ENCODE measurements at regions not wholly inside any gene's neighbourhood (a gene's known extent, or its start where the extent isn't known, plus 50 kb on each side); places are given as distances from the start of the nearest gene placed in this dataset.
A peak's percentile ranks its signal among the peaks of the same experiment; 100 is the strongest.

DNA sequence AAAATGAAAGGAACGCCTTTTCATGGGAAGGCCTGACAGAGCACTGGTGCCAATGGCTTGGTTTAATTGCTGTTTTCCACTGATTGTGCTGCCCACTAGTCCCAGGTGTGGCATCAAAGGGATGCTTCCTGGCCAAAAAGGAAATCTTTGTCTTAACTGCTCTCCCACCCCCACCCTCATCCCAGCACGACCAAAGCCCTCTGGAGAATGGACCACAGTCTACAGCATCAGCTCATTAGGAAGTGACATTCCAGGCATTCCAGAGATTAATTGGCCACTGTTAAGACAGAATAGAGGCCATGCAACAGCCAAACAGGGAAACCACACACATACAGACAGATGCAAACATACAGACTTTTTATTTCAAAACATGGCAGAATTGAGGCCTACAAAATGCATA, 143.2 kb downstream of the LHFPL1 start:
- H2AK5ac ChIP-seq (ENCODE audit: low read depth, low read length), result peak overlapping the region; percentile 93; the same call in 1 of the 2 replicates
- H2BK120ac ChIP-seq (replicated peaks; ENCODE audit: low read depth, low read length), result peak overlapping the region; percentile 92
- H4K20me1 ChIP-seq (replicated peaks in 1 of 2; ENCODE audit: control insufficient read depth in 1 of 2, insufficient read depth in 2 of 2, low read length in 2 of 2), result no peaks in the 10 kb centered on the region
- no peak overlapping the region for H2BK15ac ChIP-seq (ENCODE audit: low read length)
- FAIRE-seq (peak; percentile 96), DNase-seq (ENCODE audit: low read depth in 1 of 2, low spot score in 2 of 2) (peak; percentile 43 to 44)
- no peaks in the 10 kb centered on the region for H3K79me2 ChIP-seq (ENCODE audit: control insufficient read depth in 1 of 2, insufficient read depth in 2 of 2, low read length in 2 of 2)
- peak overlapping the region; percentile 32 for H4K5ac ChIP-seq (ENCODE audit: insufficient read length, low read depth, low read length)
- no peaks in the 10 kb centered on the region for H3K9me3 ChIP-seq (ENCODE audit: insufficient read depth in 2 of 2, low read depth in 1 of 2, low read length in 1 of 2)
- WGBS, 2 experiments (ENCODE audit: extremely low coverage in 1 of 2, insufficient coverage in 1 of 2, insufficient read length in 1 of 2, insufficient replicate concordance in 2 of 2, low coverage in 1 of 2, low lambda C conversion rate in 2 of 2, missing lambda C conversion rate in 1 of 2), result 5% methylated on average over 2 of the region's 2 CpGs; no CpG with 5 or more reads in 1 of the 2 experiments
- no peaks in the 10 kb centered on the region for H3K79me1 ChIP-seq (ENCODE audit: low read depth, low read length)
- peaks cover 0 to 7% (median 3%) of the 10 kb centered on the region in 4 experiments; a peak in 3 of 7 replicates for H3K4me1 ChIP-seq (replicated peaks in 1 of 4; ENCODE audit: control insufficient read depth in 3 of 4, insufficient read depth in 4 of 4, low read length in 3 of 4)
- H2BK20ac ChIP-seq (ENCODE audit: low read length), result no peak overlapping the region
- peak overlapping the region; percentile 46 to 52; a peak in 3 of 4 replicates for H3K4me2 ChIP-seq (ENCODE audit: insufficient read depth in 1 of 2, low read depth in 2 of 2, low read length in 2 of 2)
- H3K23me2 ChIP-seq (ENCODE audit: low read depth, low read length), result no peaks in the 10 kb centered on the region
- no peak overlapping the region for H3K14ac ChIP-seq (ENCODE audit: insufficient read length)
- CTCF ChIA-PET (ENCODE audit: partially characterized antibody), result interaction anchor here (0.6 kb wide), 1 partner anchor 31 kb away, joined by 3 read pairs; no protein-coding TSS in a partner anchor
- H2BK5ac ChIP-seq (ENCODE audit: low read depth, low read length), result peak overlapping the region; percentile 99
- no peak overlapping the region; a peak in 1 of 7 replicates for H3K9ac ChIP-seq (replicated peaks in 1 of 4; ENCODE audit: extremely low read depth in 1 of 4, low read depth in 3 of 4, low read length in 3 of 4)
- H2BK12ac ChIP-seq (ENCODE audit: low read depth, low read length), result 0 out of 2 replicates have a peak overlapping the region, but pooled peaks have one; percentile 27
- H3K56ac ChIP-seq (replicated peaks; ENCODE audit: insufficient read length, low read depth, low read length), result peak overlapping the region; percentile 98
- H3K4ac ChIP-seq (replicated peaks; ENCODE audit: insufficient read length, low read depth, low read length), result peak overlapping the region; percentile 99
- POLR2A ChIA-PET (ENCODE audit: partially characterized antibody), result interaction anchor here (0.7 kb wide), 1 partner anchor 1309 kb away, joined by 4 read pairs; no protein-coding TSS in a partner anchor
- no peak overlapping the region for H4K8ac ChIP-seq (ENCODE audit: extremely low read depth, insufficient read depth, low read length)
- H3K4me3 ChIP-seq (ENCODE audit: extremely low read depth in 1 of 4, insufficient read depth in 2 of 4, low read depth in 3 of 4, low read length in 4 of 4), result no peak overlapping the region
- peak overlapping the region; percentile 73; the same call in 1 of the 2 replicates for H3K27ac ChIP-seq (ENCODE audit: low read depth, low read length)
- no peaks in the 10 kb centered on the region for H3K36me3 ChIP-seq (ENCODE audit: control insufficient read depth in 2 of 4, insufficient read depth in 4 of 4, low read length in 3 of 4)
- no peak overlapping the region for H3K23ac ChIP-seq (ENCODE audit: insufficient read length)
- H2AFZ ChIP-seq (ENCODE audit: low read length), result no peak overlapping the region
- peak overlapping the region; percentile 93 for H4K91ac ChIP-seq (replicated peaks; ENCODE audit: insufficient read length, low read length)
- H3K27me3 ChIP-seq (replicated peaks in 1 of 4; ENCODE audit: control insufficient read depth in 3 of 4, extremely low read depth in 1 of 4, insufficient read depth in 3 of 4, low read length in 3 of 4), result no peaks in the 10 kb centered on the region
- H3K18ac ChIP-seq (ENCODE audit: extremely low read depth, low read length), result 0 out of 2 replicates have a peak overlapping the region, but pooled peaks have one; percentile 83
- TF ChIP-seq BCL11A (IDR thresholded peaks at IDR 0.05; ENCODE audit: low read depth in 2 of 2, low read length in 2 of 2) (peak in 1 of 2 experiments; percentile 6), EZH2 (IDR thresholded peaks at IDR 0.05; ENCODE audit: low read depth, low read length, severe bottlenecking) (no peak), TCF12 (IDR thresholded peaks at IDR 0.05; ENCODE audit: low read depth, low read length) (0 out of 2 replicates have a peak, but pooled peaks have one; percentile 31), HDAC6 (IDR thresholded peaks at IDR 0.05; ENCODE audit: low read depth, low read length) (no peak), ASH2L (IDR thresholded peaks at IDR 0.05; ENCODE audit: low read length) (peak; percentile 28), RXRA (IDR thresholded peaks at IDR 0.05; ENCODE audit: insufficient read depth, low read depth, low read length) (no peak), CREB1 (IDR thresholded peaks at IDR 0.05) (no peak), CHD2 (IDR thresholded peaks at IDR 0.05; ENCODE audit: low read length) (0 out of 2 replicates have a peak, but pooled peaks have one; percentile 15), SP1 (IDR thresholded peaks at IDR 0.05; ENCODE audit: low read depth, low read length) (peak; percentile 64), FOSL1 (IDR thresholded peaks at IDR 0.05; ENCODE audit: insufficient read depth, low read depth, low read length) (no peak), JUND (IDR thresholded peaks at IDR 0.05; ENCODE audit: low read length) (no peak), TEAD4 (IDR thresholded peaks at IDR 0.05; ENCODE audit: low read depth, low read length) (peak; percentile 99), EGR1 (IDR thresholded peaks at IDR 0.05; ENCODE audit: borderline replicate concordance, low read depth, low read length) (no peak), SP4 (IDR thresholded peaks at IDR 0.05; ENCODE audit: low read length) (no peak), HDAC2 (IDR thresholded peaks at IDR 0.05; ENCODE audit: borderline replicate concordance in 1 of 2, low read depth in 2 of 2, low read length in 2 of 2) (no peak)
